PC-3 (cell line): ENCODE measurements at regions not wholly inside any gene's neighbourhood (a gene's known extent, or its start where the extent isn't known, plus 50 kb on each side); places are given as distances from the start of the nearest gene placed in this dataset.

Experiments used
- CTCF ChIP-seq: fragments of 300-600 bp; sonication (generic); conservative IDR thresholded peaks from 2 replicates; pipeline ENCODE4 v1.5.1; 2017; ENCODE audit warnings: antibody characterized with exemption, low read depth, mild to moderate bottlenecking, low read length
- EZH2phosphoT487 ChIP-seq: fragments of 300-600 bp; sonication (generic); IDR thresholded peaks from 2 replicates; pipeline ENCODE4 v1.6.1; 2018; ENCODE audit warnings: mild to moderate bottlenecking, antibody characterized with exemption, low read length, borderline replicate concordance

DNA sequence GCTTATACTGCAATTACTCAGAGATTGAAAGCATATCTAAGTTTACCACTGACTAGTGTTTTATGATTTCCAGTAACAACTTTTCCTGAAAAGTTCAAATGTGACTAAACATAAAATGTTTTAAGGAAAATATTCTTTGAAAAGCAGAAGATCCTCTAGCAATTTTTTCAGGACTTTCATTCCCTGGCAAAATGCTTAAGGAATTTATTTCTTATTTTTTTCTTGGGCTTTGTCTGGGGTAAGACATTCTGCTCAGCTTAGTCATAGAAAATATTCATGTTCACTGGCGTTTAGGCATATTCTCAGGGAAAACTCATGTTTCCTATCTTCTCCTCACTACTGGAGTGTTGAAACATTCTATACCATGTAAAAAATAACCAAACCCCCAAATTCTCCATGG is 235.3 kb upstream of the CEP162 start:
- TF ChIP-seq CTCF = no peak
- TF ChIP-seq EZH2phosphoT487 = no peak
